ENCODE measurements at regions not wholly inside any gene's neighbourhood (a gene's known extent, or its start where the extent isn't known, plus 50 kb on each side); places are given as distances from the start of the nearest gene placed in this dataset.

DNA sequence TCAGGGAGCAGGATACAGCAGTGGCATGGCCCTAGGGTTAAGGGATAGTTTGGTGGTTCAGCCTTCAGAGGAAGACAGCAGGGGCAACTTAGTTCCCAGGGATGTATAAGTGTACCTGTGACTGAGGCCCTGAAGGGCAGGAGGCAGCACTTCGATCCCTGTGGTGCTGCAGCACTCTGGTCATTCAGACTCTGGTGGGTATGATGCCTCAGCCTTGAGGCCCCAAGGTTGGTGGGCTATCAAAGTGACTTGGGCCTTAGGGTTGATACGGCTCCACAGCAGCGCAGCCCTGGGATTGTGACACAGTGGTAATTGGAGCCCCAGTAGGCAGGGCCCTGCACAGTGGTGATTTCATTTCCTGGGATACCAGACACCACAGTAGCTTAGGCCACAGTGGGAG, 1703.1 kb downstream of the PCDH7 start:
- no peak for DNase-seq (ENCODE audit: low read depth)

DNA sequence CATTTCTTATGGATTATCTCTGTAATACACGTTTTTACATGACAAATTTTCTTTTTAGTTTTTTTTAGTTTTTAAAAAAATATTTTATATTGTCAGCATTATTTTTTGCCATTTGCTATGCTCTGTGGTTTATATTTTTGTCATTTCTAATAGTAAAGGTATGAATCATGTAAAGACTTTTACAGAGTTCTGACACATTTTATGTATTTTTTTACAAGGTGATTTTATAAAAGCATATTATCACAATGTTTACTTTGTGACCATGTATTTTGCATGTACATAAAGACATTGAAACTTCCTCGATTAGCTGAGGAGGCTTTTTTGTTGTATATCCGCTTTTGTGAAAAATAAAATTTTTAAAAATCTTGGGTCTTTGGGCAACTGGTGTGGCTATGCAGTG, 1705.1 kb downstream of the PCDH7 start:
- DNase-seq (ENCODE audit: low read depth): no peak

DNA sequence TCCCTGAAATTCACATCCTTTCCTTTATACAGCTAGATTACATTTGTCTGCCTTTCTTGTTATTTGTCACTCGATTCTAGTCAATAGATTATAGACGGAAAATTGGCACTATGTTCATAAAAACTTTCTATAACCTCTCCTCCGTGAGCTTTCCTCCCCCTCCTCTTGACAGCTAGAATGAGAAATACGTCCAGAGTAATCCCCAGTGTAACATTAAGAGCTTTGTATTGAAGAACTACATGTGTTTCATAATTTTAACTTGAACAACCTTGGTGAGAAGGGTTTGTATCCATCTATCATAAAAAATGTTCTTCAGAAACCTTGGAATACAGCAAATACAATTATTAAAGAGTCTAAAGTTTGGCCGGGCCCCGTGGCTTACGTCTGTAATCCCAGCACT, 1707.4 kb downstream of the PCDH7 start:
- DNase-seq (ENCODE audit: low read depth): no peak

DNA sequence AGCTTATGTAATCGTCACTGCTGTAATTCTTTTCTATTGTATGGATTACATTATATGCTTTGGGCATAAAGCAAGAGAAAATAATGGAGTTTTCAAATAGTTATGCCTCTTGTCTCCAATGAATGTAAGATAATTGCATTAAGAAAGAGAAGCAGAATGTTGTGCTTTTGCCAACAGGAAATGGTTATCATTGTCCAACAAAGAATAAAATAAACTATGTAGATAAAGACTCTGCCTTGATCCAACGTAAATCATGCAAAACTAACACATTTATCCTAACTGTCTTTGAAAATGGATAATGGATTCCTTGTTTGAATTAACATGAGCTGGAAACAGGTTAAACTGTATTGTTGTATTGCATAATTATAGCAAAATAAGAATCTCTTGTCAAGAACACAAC, 1709.0 kb downstream of the PCDH7 start:
- peak; percentile 64 for DNase-seq (ENCODE audit: low read depth)

DNA sequence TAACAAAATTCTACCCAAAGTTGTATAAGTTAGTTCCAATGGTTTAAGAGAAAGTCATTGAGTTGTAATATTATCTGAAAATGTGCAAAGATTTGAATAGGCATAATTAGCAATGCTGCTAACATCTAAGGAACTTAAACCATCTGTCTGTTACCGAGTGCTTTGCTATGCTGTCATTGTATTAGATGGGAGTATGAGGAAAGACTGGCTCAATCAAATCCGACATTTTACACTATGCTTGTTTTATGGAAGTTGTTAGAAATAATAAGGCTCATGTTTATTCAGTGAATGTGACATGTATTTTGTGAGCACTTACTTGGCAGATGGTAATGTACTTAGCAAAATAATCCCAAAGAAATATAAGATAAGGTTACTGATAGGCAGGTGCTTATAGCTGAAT, 1715.1 kb downstream of the PCDH7 start:
- DNase-seq (ENCODE audit: low read depth): no peak

DNA sequence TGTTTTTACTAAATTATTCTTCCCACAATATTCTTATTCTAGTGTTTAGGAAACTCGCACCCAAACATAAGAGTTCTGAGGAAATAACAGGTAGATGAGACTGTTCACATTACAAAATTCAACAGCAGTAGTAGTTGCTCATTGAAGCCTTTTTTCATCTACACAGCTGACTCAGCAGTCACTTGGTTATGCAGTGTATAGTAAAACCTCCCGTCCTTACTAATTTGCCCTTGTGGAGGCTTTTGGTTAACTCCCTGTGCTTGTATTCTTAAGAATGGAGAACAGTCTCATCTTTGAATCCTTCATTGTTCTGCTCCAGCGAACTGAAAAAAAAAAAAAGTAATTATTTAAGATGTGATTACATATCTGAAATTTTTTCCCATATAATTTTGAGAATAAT, 1716.6 kb downstream of the PCDH7 start:
- DNase-seq (ENCODE audit: low read depth): no peak

DNA sequence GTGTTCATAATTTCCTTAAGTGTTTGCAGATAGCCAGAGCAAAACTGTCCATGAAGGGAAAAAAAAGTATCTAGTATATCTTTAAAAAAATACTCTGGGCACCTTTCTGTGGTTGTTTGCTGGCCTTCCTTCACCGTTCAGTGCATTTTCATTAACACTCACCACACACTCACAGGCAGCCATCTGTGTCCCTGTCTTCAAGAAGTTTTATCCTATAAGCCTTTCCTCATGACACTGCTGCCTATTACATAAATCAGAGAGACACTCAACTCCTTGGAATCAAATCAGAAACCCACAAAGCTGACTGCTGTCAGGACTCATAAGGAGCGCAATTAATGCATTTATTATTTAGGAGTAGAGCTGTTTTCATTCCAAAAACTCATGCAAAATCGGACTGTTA, 1720.2 kb downstream of the PCDH7 start:
- peak; percentile 12 for DNase-seq (ENCODE audit: low read depth)

DNA sequence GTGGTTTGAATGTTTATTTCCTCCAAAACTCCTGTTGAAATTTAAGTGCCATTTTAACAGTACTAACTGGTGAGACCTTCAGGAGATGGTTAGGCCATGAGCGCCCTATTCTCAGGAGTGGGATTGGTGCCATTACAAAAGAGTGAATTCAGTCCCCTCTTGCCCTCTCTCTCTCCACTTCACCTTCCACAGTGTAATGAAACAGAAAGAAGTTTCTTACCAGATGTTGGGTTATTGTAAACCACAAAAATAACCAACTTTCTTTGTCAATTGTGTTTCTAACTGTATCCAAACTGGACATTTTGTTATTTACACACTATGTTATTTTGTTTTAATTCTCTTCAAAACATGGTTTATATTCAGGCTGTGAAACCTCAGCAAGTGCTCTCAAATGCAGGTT, 1734.3 kb downstream of the PCDH7 start:
- no peak for DNase-seq (ENCODE audit: low read depth)

DNA sequence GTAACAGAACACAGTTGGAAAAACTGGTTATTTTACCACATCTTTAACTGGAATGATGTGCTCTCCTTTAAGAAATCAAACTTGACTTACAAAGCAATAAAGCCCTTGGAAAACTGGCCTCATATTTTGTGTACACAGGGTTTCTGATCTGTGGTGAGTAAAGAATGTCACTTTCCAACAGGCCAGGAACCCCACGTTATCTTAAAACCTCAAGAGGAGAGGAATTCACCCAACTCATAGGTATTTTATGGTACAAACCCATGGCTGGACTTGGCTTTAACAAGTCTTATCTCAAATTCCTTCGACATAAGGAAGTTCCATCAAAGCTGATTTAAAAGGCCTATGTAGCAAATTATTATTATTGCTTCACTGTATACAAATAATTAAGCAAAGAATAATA, 1735.1 kb downstream of the PCDH7 start:
- DNase-seq (ENCODE audit: low read depth): peak; percentile 87

DNA sequence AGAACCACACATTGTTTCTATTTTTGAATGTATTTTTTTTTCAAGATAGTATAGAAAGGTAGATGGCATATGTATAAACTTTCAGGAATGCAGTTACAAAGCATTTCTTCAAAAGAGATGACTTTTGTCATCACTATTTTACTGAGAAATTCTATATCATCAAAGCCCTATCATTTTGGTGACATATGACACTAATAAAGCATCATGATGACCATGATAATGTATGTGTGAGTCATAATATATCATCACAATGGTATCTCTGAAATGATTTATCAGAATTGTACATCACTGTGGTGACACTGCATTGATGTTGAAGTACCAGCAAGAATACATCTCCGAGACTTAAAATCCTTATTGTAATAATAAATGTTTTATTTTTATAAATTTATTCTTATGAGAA, 1740.8 kb downstream of the PCDH7 start:
- no peak for DNase-seq (ENCODE audit: low read depth)

DNA sequence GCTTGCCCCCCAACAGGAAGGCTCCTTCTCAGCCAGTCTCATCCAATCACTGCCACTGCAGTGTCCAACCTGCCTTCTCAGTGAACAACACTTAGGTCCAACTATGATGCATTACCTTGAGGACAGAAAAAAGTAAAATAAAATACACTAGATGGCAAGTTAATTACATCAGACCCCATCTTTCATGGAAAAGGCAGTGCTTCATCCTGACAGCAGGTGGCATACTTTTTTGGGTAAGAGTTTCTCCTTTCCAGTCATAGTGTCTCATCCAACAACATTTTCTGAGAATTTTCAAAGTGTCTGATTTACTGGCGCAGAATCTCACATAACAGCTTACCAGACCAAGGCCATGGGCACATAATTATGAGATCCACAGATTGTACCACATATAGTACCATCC, 1742.8 kb downstream of the PCDH7 start:
- peak; percentile 14 for DNase-seq (ENCODE audit: low read depth)

DNA sequence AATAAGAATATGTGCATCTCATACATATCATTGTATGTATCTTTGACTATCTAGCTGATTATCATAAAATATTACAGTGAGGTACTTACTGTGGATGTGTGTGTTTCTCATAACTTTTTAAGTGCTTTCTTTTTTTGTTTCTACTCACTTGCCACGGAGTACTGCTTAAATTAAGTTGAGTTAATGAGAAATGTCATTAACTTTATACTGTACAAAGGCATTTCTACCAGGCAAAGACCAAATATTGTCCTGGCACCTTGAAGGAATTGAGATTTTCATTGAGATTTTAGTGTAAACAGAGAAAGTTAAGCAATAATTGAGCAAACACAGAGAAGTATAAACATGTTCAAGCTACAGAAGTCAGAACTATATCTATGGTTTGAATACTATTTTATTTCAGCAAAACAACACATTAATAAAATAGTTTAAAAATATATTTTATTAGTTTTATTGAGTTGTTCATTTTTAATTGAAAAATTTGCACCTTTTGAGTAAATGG, 1750.0 kb downstream of the PCDH7 start:
- DNase-seq (ENCODE audit: low read depth): no peak

DNA sequence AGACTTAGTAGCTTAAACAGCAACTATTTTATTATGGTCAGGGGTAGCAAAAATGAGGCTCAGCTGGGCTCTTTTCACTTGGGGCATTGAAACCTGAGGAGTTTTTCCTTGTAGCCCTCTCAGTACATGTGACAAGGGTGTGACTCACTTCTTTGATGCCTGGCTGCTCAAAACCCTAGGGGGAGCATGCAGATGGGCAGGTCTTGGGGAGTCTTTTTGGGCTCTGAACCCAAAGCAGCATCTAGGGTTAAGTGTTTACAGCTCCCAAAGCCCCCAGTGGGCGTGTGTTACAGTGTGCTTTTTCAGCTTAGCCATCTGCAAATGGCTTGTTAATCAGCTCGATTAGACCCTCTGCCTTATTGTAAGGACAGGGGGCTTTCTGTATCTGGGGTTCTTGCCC, 1752.7 kb downstream of the PCDH7 start:
- DNase-seq (ENCODE audit: low read depth): no peak

DNA sequence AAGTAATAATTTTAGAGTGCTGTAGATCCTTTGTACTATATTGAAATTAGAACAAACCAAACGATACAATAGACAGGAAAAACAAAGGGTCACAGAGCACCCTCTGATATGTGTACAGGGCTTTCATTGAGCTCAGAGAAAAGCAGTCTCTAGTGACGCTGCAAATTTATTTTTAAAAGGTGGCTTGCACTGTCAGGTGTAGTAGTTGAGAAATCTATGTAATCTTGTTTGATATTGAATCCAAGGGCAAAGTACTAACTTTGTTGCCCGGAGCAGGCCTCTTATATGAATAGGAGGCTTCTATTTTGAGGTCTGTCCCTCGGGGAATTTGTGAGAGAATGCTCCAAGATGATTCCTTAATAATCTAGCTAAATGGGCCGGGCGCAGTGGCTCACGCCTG, 1755.5 kb downstream of the PCDH7 start:
- DNase-seq (ENCODE audit: low read depth): no peak

DNA sequence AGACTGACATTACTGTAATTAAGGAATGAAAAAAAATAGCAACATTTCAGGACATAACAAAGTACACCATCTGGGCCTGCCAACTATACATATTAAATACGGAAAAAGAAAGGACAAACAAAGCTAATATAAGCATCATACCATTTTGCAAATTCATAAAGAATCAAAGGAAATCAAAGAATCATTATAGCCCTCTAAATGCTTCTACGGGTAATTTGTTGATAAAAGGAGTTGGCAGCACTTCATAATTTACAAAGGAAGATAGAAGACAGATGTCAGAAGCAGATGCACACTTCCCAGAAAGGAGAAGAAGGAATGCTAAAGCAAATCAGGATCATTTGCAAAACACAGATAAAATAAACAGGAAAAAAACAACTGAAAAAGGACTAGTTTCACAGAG, 1757.3 kb downstream of the PCDH7 start:
- DNase-seq (ENCODE audit: low read depth): no peak

DNA sequence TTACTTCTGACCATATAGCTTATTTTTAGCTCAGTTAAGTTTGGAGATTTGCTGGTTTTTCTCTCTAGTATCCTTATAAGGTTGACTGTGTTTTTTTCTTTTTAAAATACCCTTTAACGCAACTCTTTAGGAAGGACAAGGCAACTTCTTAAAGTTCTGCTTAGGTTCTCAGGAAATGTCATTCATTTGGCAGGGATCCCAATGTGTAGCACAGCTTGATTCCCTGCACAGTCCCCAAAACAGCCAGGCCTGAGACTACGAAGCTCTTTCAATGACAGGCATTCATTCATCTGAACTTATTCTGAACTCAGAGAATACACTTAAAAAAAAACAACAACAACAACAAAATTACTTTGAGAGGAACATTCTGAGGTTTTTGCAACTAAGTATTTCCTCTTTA, 1765.8 kb downstream of the PCDH7 start:
- DNase-seq (ENCODE audit: low read depth): no peak

DNA sequence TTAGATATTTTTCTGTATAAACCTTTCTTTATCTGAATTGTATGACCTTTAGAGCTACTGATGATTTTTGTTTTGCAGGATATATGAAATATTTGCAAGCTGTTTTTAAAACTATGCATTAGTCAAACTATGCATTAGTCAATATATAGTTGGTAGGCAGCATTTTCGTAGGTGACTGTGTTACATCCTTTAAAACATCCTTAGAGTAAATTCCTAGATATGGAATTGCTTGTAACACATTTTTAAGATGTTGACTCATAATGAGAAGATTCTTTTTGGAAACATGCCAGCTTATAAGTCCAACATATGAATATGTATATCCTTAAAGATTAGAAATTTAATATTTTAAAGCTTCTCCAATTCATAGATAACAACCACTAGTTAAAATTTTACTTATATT, 1768.5 kb downstream of the PCDH7 start:
- DNase-seq (ENCODE audit: low read depth): peak; percentile 61

DNA sequence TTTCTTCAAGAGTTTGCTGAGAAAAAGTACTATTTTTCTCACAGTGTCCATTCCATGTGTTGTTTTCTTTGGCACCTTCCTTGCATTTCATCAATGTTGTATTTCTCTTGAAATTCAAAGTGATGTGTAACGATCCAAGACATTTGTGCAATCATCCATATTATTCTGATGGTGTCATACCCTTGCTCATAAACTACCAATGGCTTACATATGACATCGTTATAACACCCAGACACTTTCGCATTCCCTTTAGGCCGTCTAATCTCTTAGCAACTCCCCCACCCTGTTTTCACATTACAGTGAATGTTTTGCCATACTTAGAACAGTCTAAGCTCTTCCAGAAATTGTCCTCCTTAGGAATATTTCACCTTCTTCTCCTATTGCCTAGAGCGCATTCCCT, 1779.0 kb downstream of the PCDH7 start:
- peak; percentile 85 for DNase-seq (ENCODE audit: low read depth)

DNA sequence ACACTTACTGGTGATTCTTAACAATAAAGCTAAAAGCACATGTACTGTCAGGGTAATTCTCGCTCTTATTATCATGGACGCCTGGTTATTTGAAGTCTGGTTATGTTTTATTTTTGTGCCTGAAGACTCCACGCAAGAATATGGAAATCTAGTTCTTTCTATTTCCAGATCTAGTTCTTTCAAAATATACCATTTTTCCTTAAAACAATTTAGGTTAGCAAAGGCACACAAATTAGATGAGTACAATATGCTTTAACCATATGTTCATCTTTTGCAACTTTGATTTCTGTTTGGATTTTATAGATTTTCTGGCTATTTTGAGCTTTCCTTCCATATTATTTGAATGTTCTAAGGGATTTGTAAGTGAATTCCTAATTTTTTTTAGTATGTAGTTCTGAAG, 1783.1 kb downstream of the PCDH7 start:
- DNase-seq (ENCODE audit: low read depth): no peak

DNA sequence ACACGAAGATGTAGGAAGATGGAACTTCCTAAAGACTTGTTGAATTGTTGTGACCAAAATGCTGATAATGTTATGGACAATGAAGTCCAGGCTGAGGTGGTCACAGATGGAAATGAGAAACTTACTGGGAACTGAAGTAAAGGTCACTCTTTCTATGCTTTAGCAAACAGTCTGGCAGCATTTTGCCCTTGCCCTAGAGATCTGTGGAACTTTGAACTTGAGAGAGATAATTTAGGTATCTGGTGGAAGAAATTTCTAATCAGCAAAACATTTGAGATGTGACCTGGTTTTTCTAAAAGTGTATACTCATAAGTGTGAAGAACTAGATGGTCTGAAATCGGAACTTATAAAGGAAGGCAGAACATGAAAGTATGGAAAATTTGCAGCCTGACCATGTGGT, 1785.9 kb downstream of the PCDH7 start:
- DNase-seq (ENCODE audit: low read depth): no peak

DNA sequence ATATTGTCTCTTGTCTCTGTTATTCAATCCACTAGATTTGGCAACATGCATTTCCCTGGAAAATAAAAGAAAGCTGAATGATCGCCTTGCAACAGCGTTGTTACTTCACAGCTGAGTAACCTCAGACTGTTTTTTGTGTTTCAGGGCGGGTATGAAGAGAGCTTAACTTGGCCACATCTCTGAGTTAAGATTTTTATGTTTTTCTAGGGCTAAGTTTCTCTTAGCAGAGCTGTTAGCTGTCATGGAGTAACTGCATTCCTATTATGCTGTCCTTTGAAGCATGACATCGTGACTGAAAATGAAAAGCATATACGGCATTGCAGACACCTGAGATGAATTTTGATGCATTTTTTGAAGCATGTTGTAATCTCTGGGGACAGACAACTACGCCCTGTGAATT, 1798.9 kb downstream of the PCDH7 start:
- DNase-seq (ENCODE audit: low read depth): peak; percentile 13

DNA sequence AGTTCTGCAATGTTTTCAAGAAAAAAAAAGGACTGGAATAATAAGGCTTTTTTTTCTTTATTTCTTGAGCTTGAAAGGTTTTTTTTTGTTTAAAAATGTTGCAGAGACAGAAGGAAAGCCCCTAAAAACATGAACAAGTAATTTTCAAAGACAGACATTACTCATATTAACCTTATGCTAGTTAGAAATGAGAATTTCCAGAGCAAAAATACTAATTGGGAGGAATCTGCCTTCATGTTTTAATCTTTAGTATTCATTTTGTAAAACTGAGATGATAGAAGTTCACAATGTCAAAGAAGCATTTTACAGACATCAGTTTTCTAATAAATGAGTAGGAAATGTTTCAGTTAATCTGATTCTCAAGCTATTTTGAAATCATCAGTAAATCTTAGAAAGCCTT, 1805.3 kb downstream of the PCDH7 start:
- DNase-seq (ENCODE audit: low read depth): no peak

DNA sequence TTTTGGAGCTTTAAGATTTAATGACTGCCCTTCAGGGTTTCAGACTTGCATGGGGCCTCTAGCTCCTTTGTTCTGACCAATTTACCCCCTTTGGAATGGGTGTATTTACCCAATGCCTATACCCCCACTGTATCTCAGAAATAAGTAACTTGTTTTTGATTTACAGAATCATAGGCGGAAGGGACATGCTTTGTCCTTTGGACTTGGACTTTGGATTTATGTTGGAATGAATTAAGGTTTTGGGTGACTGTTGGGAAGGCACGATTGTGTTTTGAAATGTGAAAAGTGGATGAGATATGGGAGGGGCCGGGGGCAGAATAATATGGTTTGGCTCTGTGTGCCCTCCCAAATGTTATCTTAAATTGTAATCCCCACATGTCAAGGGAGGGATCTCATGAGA, 1824.7 kb downstream of the PCDH7 start:
- DNase-seq (ENCODE audit: low read depth): no peak

DNA sequence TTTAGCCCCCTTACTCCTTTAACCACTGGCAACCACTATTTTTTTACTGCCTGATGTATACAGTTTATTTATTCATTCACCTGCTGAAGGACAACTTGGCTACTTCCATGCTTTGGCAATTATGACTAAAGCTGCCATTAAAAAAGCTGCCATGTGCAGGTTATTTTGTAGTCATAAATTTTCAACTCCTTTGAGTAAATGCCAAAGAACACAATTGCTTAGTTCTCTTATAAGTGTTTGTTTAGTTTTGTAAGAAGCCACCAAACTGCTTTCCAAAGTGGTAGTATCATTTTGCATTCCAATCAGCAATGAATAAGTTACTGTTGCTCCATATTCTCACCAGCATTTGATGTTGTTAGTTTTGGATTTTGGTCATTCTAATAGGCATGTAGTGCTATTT, 1831.8 kb downstream of the PCDH7 start:
- no peak for DNase-seq (ENCODE audit: low read depth)

DNA sequence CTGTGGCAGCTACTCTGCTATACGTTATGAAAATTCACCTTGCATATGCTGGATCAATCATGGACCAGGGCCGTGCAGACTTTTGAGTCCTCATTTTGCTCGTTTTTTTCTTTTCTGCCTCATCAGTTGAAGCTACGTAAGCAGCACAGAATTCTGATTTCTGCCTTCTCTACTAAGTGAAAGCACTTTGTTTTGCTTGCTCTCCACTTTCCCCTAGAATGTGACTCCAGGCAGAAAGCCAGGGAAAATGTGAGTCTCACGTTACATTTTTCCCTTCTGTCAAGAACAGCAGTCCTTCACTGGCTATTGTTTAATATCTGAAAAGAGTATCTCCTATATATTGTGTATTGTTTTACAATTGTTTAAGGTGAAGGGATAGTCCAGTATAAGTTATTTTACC, 1840.1 kb downstream of the PCDH7 start:
- DNase-seq (ENCODE audit: low read depth): peak; percentile 21
